Lower leg skin (tissue), 3 donors: ENCODE measurements at regions not wholly inside any gene's neighbourhood (a gene's known extent, or its start where the extent isn't known, plus 50 kb on each side); places are given as distances from the start of the nearest gene placed in this dataset.

Experiments used
- POLR2A ChIP-seq, 2 donors: fragments of 450-650 bp; IDR thresholded peaks; one replicate each; pipeline ENCODE4 v1.6.1; 2016 to 2017; ENCODE audit warnings: antibody characterized with exemption in 2 of 2, mild to moderate bottlenecking in 1 of 2, moderate library complexity in 1 of 2
- TF ChIP-seq, protein P1 (sequence below), 3 donors: fragments of 450-650 bp; IDR thresholded peaks; one replicate each; pipeline ENCODE4 v1.5.1; 2016; ENCODE audit warnings: antibody characterized with exemption in 3 of 3, mild to moderate bottlenecking in 3 of 3, moderate library complexity in 2 of 3

- no peak for TF ChIP-seq POLR2A (IDR thresholded peaks at IDR 0.05)
- TF ChIP-seq, protein P1, sequence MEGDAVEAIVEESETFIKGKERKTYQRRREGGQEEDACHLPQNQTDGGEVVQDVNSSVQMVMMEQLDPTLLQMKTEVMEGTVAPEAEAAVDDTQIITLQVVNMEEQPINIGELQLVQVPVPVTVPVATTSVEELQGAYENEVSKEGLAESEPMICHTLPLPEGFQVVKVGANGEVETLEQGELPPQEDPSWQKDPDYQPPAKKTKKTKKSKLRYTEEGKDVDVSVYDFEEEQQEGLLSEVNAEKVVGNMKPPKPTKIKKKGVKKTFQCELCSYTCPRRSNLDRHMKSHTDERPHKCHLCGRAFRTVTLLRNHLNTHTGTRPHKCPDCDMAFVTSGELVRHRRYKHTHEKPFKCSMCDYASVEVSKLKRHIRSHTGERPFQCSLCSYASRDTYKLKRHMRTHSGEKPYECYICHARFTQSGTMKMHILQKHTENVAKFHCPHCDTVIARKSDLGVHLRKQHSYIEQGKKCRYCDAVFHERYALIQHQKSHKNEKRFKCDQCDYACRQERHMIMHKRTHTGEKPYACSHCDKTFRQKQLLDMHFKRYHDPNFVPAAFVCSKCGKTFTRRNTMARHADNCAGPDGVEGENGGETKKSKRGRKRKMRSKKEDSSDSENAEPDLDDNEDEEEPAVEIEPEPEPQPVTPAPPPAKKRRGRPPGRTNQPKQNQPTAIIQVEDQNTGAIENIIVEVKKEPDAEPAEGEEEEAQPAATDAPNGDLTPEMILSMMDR (IDR thresholded peaks at IDR 0.05): no peak
These were observed 74.8 kb upstream of the KLHL1 start for GRCh38 chr13:70183041-70183440.
